ENCODE measurements at regions not wholly inside any gene's neighbourhood (a gene's known extent, or its start where the extent isn't known, plus 50 kb on each side); places are given as distances from the start of the nearest gene placed in this dataset.

GRCh38 chr1:169019419-169020058 lies 87.0 kb upstream of the ATP1B1 start:
- Histone ChIP-seq H3K4me3 (no peak overlapping the region), H3K9me3 (no peaks in the 10 kb centered on the region), H3K36me3 (no peaks in the 10 kb centered on the region), H3K27me3 (no peaks in the 10 kb centered on the region), H3K4me1 (no peaks in the 10 kb centered on the region), H3K27ac (no peak overlapping the region)
- intact Hi-C loops (cut with DNase I): no loop called here
- TF ChIP-seq POLR2A (IDR thresholded peaks at IDR 0.05) (no peak), CTCF (IDR thresholded peaks at IDR 0.05) (no peak)
- 25% methylated on average over 3 of the region's 3 CpGs for WGBS (ENCODE audit: insufficient coverage, low coverage, low lambda C conversion rate, missing lambda C conversion rate)
- DNase-seq (no peak), ATAC-seq (no peak)

- Histone ChIP-seq H3K36me3 (no peaks in the 10 kb centered on the region), H3K9me3 (no peaks in the 10 kb centered on the region), H3K27me3 (no peaks in the 10 kb centered on the region), H3K27ac (no peak overlapping the region), H3K4me1 (no peaks in the 10 kb centered on the region), H3K4me3 (no peak overlapping the region)
- intact Hi-C loops (cut with DNase I): no loop called here
- ATAC-seq: no peak
- no peak for DNase-seq
- TF ChIP-seq POLR2A (IDR thresholded peaks at IDR 0.05): no peak
Measured at GRCh38 chr1:169020684-169021083, 85.8 kb upstream of the ATP1B1 start.

GRCh38 chr1:169022648-169023047 lies 83.8 kb upstream of the ATP1B1 start:
- TF ChIP-seq POLR2A (IDR thresholded peaks at IDR 0.05) (no peak), CTCF (IDR thresholded peaks at IDR 0.05) (no peak)
- H3K36me3 ChIP-seq: no peaks in the 10 kb centered on the region
- H3K9me3 ChIP-seq: no peaks in the 10 kb centered on the region
- 100% methylated on average over 1 of the region's 1 CpG for WGBS (ENCODE audit: insufficient coverage, low coverage, low lambda C conversion rate, missing lambda C conversion rate)
- ATAC-seq (no peak), DNase-seq (no peak)
- no peaks in the 10 kb centered on the region for H3K4me1 ChIP-seq
- no peaks in the 10 kb centered on the region for H3K27me3 ChIP-seq
- H3K4me3 ChIP-seq: no peak overlapping the region
- H3K27ac ChIP-seq: no peak overlapping the region
- intact Hi-C loops (cut with DNase I): no loop called here

GRCh38 chr1:169024255-169024654 lies 82.2 kb upstream of the ATP1B1 start:
- ATAC-seq (no peak), DNase-seq (no peak)
- Histone ChIP-seq H3K27me3 (no peaks in the 10 kb centered on the region), H3K27ac (no peak overlapping the region), H3K4me3 (no peak overlapping the region), H3K9me3 (no peaks in the 10 kb centered on the region), H3K36me3 (no peaks in the 10 kb centered on the region), H3K4me1 (no peaks in the 10 kb centered on the region)
- intact Hi-C loops (cut with DNase I): no loop called here
- TF ChIP-seq CTCF (IDR thresholded peaks at IDR 0.05) (no peak), POLR2A (IDR thresholded peaks at IDR 0.05) (no peak)

- no peaks in the 10 kb centered on the region for H3K9me3 ChIP-seq
- no peaks in the 10 kb centered on the region for H3K4me1 ChIP-seq
- DNase-seq: no peak
- H3K4me3 ChIP-seq: no peak overlapping the region
- 67% methylated on average over 1 of the region's 1 CpG for WGBS (ENCODE audit: insufficient coverage, low coverage, low lambda C conversion rate, missing lambda C conversion rate)
- intact Hi-C loops (cut with DNase I): no loop called here
- no peaks in the 10 kb centered on the region for H3K27me3 ChIP-seq
- no peak overlapping the region for H3K27ac ChIP-seq
- no peak for ATAC-seq
- TF ChIP-seq POLR2A (IDR thresholded peaks at IDR 0.05) (no peak), CTCF (IDR thresholded peaks at IDR 0.05) (no peak)
- no peaks in the 10 kb centered on the region for H3K36me3 ChIP-seq
Measured at GRCh38 chr1:169024800-169025271, 81.7 kb upstream of the ATP1B1 start.

Measured in right lobe of liver (tissue), 6 donors.